H1 (cell line): ENCODE measurements at regions not wholly inside any gene's neighbourhood (a gene's known extent, or its start where the extent isn't known, plus 50 kb on each side); places are given as distances from the start of the nearest gene placed in this dataset.

Experiments
- BACH1 ChIP-seq: IDR thresholded peaks from 2 replicates; pipeline ENCODE4 v1.6.1; 2012; ENCODE audit warnings: low read length, improper control_type of control experiment
- EZH2 ChIP-seq: fragments of 200-600 bp; sonication (generic); IDR thresholded peaks from 2 replicates; pipeline ENCODE4 v1.7.1; 2012; ENCODE audit warnings: low read depth, mild to moderate bottlenecking, moderate library complexity, low read length, inconsistent platforms; ENCODE audit not compliant: severe bottlenecking
- RAD21 ChIP-seq, 2 experiments: IDR thresholded peaks in 1 of 2; conservative IDR thresholded peaks in 1 of 2; 2 replicates each; pipeline ENCODE4 v1.6.1; 2011; ENCODE audit warnings: low read depth in 2 of 2, low read length in 2 of 2, improper control_type of control experiment in 1 of 2, inconsistent platforms in 1 of 2, mild to moderate bottlenecking in 1 of 2, moderate library complexity in 1 of 2

GRCh38 chr2:136613096-136613495 is 152.2 kb upstream of the THSD7B start (continued):
- TF ChIP-seq BACH1 (no peak), EZH2 (no peak), RAD21 (IDR thresholded peaks at IDR 0.05 in 1 of 2, conservative IDR thresholded peaks at IDR 0.05 in 1 of 2; ENCODE audit: low read depth in 2 of 2, low read length in 2 of 2) (no peak)
- TF ChIP-seq, all 59 proteins: peak for 0
